GM21786 (cell line): ENCODE measurements at regions not wholly inside any gene's neighbourhood (a gene's known extent, or its start where the extent isn't known, plus 50 kb on each side); places are given as distances from the start of the nearest gene placed in this dataset.
"Not testable (repeated sequence)": the region's sequence is repeated elsewhere in the genome, so short reads cannot be mapped to it uniquely, and the experiment has no call there.

Experiments used
- ATAC-seq: cut with Tn5 transposase; IDR thresholded peaks from one replicate; pipeline ENCODE4 v1.9.1; 2021; ENCODE audit not compliant: unreplicated experiment

GRCh38 chr9:42656789-42657188 lies 473.3 kb downstream of the SPATA31A6 start:
- not testable (repeated sequence) for ATAC-seq

DNA sequence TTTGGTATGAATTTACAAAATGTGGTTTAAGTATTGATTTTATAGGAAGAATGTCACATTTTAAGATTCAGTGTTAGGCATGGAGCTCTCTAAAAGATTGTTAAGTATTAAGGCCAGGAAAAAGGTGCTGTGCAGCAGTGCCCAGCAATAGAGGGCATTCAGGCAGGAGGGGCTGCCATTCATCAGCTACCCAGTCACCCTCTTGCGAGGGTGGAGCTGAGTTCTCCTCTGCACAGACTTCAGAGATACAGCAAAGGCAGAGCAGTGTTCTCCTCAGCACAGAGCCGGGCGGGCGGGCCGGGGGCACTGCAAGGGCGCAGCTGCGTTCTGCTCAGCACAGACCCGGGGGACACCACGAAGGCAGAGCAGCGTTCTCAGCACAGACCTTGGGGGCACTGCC lies 474.0 kb downstream of the SPATA31A6 start:
- not testable (repeated sequence) for ATAC-seq

DNA sequence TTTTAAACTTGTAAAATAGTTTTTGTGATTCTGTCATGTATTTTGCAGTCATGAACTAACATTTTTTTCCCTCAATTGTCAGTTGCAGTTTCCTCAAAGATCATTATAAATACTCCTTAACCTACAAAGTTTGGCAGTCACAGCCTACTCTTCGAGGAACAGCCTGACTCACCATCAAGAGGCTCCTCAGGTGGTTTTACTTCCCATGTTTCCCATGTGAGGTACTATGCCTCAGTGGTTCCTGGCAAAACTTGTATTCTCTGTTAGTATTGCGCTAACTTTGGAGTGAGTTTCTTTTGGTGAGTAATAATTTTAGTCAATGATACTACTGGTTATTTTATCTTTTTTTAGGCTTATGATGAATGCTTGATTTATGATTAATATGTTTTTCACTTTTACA lies 513.7 kb downstream of the SPATA31A6 start:
- ATAC-seq = not testable (repeated sequence)

DNA sequence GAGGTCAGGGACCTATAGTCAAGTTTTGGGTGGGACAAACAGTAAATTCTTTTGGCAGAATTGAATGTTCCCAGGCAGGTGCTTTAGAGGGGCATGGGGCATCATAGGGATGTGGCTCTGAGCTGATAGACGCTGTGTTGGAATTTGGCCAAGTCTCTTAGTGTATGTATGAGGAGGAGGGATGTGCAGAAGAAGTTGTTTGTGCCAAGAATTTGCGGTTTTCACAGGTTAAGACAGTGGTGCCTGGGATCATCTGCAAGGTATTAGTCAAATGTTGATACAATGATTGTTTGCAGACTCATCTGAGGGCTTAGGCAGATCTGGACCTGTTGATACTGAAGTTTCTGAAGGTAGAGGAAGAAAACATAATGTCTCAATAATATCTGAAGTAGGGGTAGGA lies 519.4 kb downstream of the SPATA31A6 start:
- not testable (repeated sequence) for ATAC-seq

- ATAC-seq = not testable (repeated sequence)
Observed at GRCh38 chr9:42724841-42725835, 541.7 kb downstream of the SPATA31A6 start.

DNA sequence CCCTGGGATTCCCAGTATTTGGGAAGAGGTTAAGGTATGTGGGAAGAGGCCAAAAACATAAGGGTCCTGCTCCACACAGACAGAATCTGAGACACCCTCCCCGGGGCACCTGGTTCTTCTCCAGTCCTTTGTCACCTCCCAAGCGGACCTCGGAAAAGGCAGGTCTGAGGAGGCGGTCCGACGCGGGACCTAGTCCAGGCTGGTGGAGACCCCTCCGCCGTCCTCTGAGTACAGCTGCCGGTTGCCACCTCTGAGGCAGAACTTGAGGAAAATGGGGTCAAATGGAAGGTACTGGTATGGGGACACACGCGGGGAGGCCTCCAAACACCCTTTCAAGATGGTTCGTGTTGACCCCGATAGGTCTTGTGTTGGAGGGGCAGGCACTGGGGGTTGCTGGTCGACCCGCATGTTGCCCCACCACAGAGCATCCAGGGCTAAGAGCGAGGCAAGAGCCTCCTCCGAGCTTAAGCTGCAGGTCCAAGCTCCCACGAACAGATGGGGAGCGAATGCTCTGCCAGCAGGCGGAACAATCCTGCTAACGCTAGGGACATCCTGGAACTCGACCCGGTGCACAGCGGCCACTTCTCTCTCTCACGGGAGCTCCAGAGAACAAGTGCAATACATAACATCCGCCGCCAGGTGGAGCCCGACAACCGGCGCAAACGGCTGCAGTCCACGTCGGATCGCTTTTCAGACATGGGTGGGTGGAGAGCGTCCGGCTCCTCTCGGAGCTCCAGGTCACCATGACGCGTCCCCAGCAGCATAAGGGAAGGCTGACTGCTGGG lies 559.8 kb downstream of the SPATA31A6 start:
- not testable (repeated sequence) for ATAC-seq

DNA sequence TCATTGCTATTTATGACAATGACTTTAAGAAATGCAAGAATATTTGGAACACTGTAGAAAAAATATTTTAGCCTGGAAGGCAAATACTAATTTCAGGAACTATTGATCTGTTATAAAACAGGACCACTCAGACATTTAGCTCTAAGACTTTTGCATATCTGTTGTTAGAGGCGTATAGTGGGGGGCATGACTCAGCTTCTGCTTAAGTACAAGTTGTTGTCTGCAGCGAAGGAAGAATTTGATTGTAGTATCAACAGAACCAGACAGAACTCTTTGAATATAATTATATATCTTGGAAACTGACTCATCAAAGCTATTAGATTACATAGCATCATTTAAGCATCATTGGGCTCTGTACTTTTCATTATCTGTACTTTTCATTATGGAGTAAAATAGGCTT lies 573.8 kb downstream of the SPATA31A6 start:
- not testable (repeated sequence) for ATAC-seq

DNA sequence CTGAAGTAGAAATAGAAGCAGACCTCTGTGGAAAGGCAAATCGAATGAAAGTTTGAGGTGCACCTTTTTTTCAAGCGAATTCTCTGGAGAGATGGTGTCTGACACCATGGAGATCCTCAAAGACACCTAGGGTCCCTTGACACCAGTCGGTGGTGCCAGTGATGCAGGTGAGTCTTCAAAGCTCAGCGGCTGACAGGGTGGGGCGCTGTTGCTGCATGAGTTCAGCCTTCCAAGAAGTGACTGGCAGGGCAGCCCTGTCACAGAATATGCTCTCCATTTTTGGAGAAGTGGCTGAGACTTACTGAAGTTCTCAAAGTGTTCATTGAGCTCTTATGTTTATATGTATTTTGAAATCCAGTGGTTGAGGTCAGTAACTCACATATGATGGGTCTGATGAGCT lies 575.9 kb downstream of the SPATA31A6 start:
- ATAC-seq = not testable (repeated sequence)

GRCh38 chr9:42782201-42782600 lies 598.7 kb downstream of the SPATA31A6 start:
- not testable (repeated sequence) for ATAC-seq

GRCh38 chr9:42792725-42793124 lies 609.3 kb downstream of the SPATA31A6 start:
- not testable (repeated sequence) for ATAC-seq

GRCh38 chr9:42798571-42798970 lies 615.1 kb downstream of the SPATA31A6 start:
- peak; percentile 62 for ATAC-seq

GRCh38 chr9:42802716-42803115 lies 619.3 kb downstream of the SPATA31A6 start:
- not testable (repeated sequence) for ATAC-seq

- ATAC-seq = not testable (repeated sequence)
Observed at GRCh38 chr9:42806674-42807073, 623.2 kb downstream of the SPATA31A6 start.

DNA sequence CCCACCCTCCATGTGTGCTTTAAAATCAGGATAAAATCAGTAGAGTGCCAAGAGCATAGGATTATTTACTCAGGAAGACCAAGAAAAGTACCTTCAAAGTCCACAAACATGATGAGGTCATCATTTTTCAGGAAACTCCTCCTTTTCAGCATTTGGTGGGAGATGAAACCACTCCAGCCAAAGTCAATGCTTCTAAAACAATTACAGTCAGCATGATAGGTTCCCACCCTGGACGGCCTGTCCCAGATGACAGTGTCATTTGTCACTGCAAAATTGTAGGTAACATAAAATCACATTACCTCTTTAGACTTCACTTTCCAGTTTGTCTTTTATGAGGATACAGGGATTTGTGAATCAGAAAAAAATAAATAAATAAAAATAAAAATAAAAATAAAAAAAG lies 638.0 kb downstream of the SPATA31A6 start:
- ATAC-seq = not testable (repeated sequence)

DNA sequence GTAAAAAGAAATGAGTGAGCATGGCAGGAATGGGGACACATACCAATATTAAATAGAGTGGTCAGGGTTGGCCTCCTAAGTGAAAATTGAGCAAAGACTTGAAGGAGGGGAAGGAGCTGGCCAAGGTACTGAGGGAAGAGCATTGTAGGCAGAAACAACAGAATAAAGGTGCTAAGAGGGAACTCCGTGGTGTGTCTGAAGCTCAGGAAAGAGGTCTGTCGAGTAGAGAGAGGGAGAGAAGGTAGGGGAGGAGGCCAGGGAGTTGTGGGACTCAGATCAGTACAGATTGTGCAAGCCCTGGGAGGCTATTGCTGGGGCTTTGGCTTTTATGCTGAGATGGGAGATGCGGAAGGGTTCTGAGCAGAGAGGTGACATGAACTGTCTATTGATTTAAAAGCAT lies 664.7 kb downstream of the SPATA31A6 start:
- not testable (repeated sequence) for ATAC-seq

DNA sequence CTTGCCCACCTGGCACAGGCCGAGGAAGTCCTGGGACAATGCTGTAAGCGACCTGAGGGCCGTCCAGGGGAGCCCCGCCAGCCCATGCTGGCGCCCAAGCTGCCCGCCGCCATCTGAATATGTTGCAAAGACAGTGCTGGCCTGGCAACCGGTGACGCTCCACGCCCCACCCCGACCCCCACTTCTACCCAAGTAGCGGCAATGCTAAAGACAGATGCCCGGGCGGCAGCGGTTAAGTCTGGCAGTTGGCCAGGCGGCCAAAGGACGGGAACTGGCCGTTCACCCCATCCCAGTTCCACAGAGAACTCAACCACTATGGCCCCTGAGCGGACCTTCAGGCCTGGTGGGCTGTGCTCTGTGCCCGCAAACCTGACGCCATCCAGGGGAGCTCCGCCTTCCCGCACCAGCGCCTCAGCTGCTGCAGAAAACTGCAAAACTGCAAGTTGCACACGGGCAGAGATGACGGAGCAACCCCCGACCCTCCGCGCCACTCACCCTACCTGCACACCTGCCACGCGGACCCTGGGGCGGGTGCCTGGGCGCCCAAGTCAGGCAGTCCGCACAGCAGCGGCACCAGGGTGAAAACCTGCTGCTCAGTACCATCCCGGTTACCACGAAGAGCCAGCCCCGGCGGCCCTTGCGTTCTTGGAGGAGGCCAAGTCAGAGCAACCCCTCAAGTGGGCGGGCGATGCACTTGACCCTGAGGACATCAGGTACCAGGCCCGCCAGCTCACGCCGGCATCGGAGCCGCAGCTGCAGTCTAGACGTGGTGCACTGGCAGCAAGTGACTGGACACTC lies 667.6 kb downstream of the SPATA31A6 start:
- not testable (repeated sequence) for ATAC-seq

- ATAC-seq = not testable (repeated sequence)
Observed at GRCh38 chr9:42851701-42852100, 668.2 kb downstream of the SPATA31A6 start.

- ATAC-seq = not testable (repeated sequence)
Observed at GRCh38 chr9:42852133-42852930, 668.9 kb downstream of the SPATA31A6 start.

- ATAC-seq = not testable (repeated sequence)
Observed at GRCh38 chr9:42860133-42860532, 676.7 kb downstream of the SPATA31A6 start.

DNA sequence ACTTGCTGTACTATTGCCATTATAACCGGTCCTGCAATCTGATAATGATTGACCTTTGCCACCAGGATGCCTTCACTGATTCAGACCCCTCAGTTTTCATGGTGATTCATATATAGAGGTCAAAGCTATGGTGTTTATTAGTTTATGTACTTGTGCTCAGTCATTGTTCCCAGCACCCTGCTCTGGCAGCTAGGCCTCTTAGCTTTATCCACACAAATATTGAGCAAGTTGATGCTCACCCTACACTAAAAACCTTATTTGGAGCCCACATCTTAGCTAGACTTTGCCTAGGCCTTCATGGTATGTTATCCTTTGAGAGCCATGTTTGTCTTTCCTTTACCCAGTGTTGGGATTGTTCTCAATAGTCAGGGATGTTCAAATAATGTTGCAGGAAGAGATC lies 679.0 kb downstream of the SPATA31A6 start:
- not testable (repeated sequence) for ATAC-seq
